SK-MEL-5 (cell line): ENCODE measurements at regions not wholly inside any gene's neighbourhood (a gene's known extent, or its start where the extent isn't known, plus 50 kb on each side); places are given as distances from the start of the nearest gene placed in this dataset.

Source experiments
- DNase-seq: peaks from one replicate; pipeline ENCODE4 v3.0.0-alpha.2; 2016; ENCODE audit warnings: low read depth, low spot score
- in situ Hi-C: cut with HindIII; loops from 2 replicates; pipeline ENCODE4 v1.10.0; 2016; ENCODE audit warnings: low sequenced_read_pairs, high pct_unique_total_duplicates, low pct_unique_long_range_greater_than_20kb

DNA sequence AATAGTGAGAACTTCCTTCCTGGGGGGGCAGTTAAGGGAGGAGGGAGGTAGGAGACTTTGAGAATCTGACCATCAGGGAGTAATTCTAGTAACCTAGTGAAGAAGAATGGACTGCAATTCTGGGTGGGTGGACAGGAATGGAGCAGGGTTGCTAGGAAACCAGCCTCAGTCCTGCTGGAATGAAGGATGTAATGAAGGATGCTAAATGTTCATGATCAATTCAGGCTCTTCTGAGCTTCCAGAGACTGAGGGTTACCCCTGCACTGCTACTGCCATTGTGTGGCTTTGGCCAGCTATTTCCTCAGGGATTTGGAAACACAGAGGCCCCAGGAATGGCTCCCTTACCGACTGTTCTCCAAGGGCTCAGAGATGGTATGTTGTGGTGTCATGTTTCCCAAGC, 116.4 kb downstream of the UTP18 start:
- in situ Hi-C loops, result no loop called here
- no peak for DNase-seq

- in situ Hi-C loops, result no loop called here
Measured at GRCh38 chr17:51381262-51381661, 120.9 kb downstream of the UTP18 start.

GRCh38 chr17:51385208-51385607, 124.9 kb downstream of the UTP18 start:
- in situ Hi-C loops, result no loop called here
- no peak for DNase-seq

More at GRCh38 chr17:51381262-51381661, 120.9 kb downstream of the UTP18 start:
- no peak for DNase-seq

GRCh38 chr17:51387582-51387981, 127.2 kb downstream of the UTP18 start:
- DNase-seq, result peak; percentile 53

GRCh38 chr17:51387986-51388385, 127.6 kb downstream of the UTP18 start:
- no peak for DNase-seq
- in situ Hi-C loops, result no loop called here

More at GRCh38 chr17:51387582-51387981, 127.2 kb downstream of the UTP18 start:
- in situ Hi-C loops, result no loop called here

DNA sequence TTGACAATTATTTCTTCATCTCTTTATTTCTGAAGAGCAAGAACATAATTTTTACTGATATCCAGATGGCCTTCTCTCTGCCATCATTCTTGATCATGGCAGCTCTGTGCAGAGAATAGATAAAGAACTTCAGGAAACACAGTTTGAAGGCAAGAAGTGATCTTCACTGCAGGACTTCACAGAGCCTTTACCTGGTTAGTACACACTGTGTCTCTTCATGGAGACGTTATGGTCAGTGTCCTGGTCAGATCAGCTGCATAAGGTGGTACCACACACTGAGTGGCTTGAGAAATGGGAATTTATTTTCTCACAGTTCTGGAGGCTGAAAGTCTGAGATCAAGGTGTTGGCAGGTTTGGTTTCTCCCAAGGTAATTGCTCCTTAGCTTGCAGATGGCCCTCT, 129.5 kb downstream of the UTP18 start:
- DNase-seq, result no peak
- in situ Hi-C loops, result no loop called here

- in situ Hi-C loops, result no loop called here
- no peak for DNase-seq
Measured at GRCh38 chr17:51391982-51392654, 131.8 kb downstream of the UTP18 start.

DNA sequence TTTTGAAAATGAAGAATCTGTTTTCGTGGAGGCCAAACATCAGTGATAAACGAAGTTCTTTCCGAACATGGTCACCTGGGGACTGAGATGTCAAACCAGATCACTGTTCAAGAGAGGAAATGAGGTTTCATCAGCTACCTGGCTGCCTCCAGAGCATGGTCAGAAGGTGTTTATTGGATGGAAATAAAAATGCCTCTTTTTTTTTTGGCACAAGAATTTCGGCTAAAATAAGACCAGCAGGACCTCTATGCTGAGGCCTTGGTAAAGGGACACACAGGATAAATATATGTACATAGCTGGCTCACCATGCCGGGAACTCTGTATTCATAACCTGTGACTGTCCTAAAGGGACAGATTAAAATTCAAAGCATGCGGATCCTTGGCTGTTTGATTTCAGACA, 135.3 kb downstream of the UTP18 start:
- no peak for DNase-seq
- in situ Hi-C loops, result no loop called here

- in situ Hi-C loops, result no loop called here
- no peak for DNase-seq
Measured at GRCh38 chr17:51397361-51398127, 137.2 kb downstream of the UTP18 start.

DNA sequence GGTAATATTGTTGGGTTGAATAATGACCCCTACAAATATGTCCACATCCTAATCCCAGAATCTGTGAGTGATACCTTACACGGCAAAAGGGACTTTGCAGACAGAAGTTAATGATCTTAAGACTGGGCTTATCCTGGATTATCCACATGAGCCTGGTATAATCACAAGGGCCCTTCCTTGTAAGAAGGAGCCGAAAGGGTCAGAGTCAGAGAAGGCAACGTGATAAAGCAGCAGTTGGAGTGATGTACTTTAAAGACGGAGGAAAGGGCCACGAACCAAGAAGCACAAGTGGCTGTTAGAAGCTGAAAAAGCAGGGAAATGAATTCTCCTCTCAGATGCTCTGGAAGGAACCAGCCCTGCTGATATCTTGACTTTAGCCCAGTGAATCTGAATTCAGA, 137.8 kb downstream of the UTP18 start:
- in situ Hi-C loops, result no loop called here

GRCh38 chr17:51398687-51399086, 138.3 kb downstream of the UTP18 start:
- no peak for DNase-seq
- in situ Hi-C loops, result no loop called here

More for the DNA sequence above, 137.8 kb downstream of the UTP18 start:
- no peak for DNase-seq

DNA sequence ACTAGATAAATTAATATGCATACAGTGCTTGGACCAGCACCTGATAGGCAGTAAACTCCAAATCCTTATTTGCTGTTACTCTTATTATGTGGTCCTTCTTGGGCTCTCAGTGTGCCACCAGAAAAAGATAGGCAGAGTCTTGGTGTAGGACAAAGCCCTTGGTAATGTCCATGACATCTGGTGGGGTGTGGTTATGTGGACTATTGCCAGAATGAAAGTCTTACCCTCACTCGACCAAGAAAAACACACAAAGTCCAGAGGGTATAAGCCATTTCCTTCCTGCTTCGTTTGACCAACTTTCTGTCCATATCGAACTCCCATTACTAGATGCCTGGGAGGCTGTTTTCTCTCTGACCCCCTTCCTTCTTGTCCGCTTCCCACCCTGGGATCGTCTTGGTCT, 140.9 kb downstream of the UTP18 start:
- in situ Hi-C loops, result no loop called here
- DNase-seq, result no peak

GRCh38 chr17:51402899-51403298, 142.6 kb downstream of the UTP18 start:
- DNase-seq, result no peak
- in situ Hi-C loops, result no loop called here

- in situ Hi-C loops, result no loop called here
- DNase-seq, result no peak
Measured at GRCh38 chr17:51407576-51407975, 147.2 kb downstream of the UTP18 start.

DNA sequence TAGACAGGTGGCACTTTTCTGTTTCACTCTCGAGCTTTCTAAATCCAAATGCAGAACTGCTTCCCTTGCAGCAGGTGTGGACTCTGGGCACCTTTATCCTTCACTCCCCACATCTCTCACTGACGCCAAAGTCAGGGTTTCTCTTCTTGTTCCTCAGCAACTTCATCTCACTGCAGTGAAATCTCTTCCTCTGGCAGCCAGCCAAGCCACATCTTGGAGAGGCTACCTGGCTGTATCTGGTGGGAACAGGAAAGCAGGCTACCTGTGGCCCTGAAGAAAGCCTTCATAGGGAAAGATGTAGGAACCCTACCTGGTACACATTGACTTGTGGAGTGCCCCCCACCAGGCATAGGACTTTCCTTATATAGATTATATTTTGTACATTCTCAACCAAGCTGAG, 159.1 kb downstream of the UTP18 start:
- DNase-seq, result no peak
- in situ Hi-C loops, result no loop called here

- in situ Hi-C loops, result no loop called here
- DNase-seq, result no peak
Measured at GRCh38 chr17:51421525-51421924, 161.2 kb downstream of the UTP18 start.

DNA sequence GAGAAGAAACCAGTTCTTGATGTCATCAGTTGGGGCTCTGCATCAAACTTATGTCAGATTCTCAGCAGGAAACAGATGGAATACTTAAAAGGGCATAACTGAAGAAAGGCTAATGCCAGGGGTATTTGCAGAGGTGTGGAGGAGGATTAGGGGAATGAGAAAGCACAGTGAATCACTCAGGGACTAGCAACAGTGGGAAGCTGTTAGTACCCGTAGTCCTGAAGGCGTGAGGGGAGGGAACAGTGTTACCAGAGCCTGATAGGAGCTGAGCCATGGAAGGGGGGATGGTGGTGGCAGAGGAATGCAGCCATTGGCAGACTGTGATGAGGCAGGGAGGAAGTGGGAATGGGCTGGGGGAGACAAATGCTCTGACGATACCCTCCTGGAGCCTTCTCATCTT, 162.3 kb downstream of the UTP18 start:
- in situ Hi-C loops, result no loop called here
- DNase-seq, result no peak

DNA sequence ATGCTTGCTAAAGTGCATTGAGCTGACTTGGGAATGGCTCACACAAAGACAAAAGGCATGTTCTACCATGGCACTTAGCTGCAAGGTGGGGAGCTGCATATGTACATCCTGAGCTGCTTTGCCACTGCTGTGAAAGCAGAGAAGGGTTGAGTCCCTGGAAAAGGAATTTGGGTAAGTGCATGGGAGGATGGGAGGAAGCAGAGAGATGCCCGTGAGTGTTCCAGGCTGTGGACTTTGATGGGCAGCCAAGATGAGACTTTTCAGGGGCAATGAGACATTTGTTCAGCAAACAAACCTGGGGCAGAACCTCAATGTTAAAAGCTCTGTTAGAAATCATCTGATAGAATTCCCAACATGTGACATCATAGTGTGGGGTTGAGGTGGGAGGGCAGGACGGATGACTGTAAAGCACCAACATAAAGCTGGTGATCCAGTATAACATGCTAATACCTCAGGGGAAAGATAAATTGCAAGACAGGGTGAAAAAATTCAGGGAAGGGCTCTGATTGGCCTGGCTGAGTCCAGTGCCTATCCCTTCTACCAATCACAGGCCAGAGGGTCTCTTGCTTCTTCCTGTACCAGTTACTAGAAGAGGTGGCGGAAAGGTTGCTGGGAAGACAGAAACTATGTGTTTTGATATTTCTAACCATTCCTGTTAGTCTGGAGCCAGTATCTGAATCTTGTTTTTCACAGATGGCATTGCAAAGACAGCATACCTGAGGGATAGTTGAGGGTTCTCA, 163.2 kb downstream of the UTP18 start:
- in situ Hi-C loops, result no loop called here
- DNase-seq, result no peak

DNA sequence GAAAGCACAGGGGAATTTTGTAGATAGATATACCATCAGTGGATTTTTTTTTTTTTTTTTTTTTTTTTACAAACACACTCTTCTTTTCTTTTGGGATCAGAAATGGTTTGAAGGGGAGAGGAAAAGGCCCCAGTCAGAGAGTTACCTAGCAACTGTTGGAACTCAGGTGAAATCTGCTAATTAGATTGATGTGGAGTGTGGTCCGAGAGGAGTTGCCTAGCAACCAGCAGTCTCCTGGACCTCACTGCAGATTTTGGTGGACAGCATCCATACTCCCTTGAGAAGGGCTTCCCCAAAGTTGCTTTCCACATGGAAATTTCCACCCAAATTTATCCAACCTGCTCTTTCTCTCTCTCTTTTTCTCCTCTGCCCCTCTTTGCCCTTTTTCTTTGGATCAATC, 165.4 kb downstream of the UTP18 start:
- in situ Hi-C loops, result no loop called here
- no peak for DNase-seq
